D721Med (cell line): ENCODE measurements at regions not wholly inside any gene's neighbourhood (a gene's known extent, or its start where the extent isn't known, plus 50 kb on each side); places are given as distances from the start of the nearest gene placed in this dataset.

Experiments used
- DNase-seq: peaks from one replicate; pipeline ENCODE4 v3.0.0; 2011; ENCODE audit warnings: low spot score; ENCODE audit not compliant: insufficient read length
- FAIRE-seq: peaks from 2 replicates; lab custom pipeline; 2011; peaks lifted over from hg19 to GRCh38; lab: Jason Lieb, UNC
- CTCF ChIP-seq: IDR thresholded peaks from 2 replicates; pipeline ENCODE4 v1.5.1; 2012; ENCODE audit warnings: mild to moderate bottlenecking, control low read depth; ENCODE audit not compliant: insufficient read depth; ENCODE audit errors: missing control alignments

GRCh38 chr2:226023946-226024345, 624.4 kb downstream of the NYAP2 start:
- TF ChIP-seq CTCF, result no peak
- no peak for FAIRE-seq
- no peak for DNase-seq

- no peak for FAIRE-seq
- no peak for DNase-seq
Observed at GRCh38 chr2:226023383-226023782, 623.9 kb downstream of the NYAP2 start.

GRCh38 chr2:226020956-226021355, 621.4 kb downstream of the NYAP2 start:
- DNase-seq (no peak), FAIRE-seq (no peak)
- no peak for TF ChIP-seq CTCF

More at GRCh38 chr2:226023383-226023782, 623.9 kb downstream of the NYAP2 start:
- peak; percentile 14 for TF ChIP-seq CTCF

- FAIRE-seq, result no peak
- no peak for DNase-seq
- TF ChIP-seq CTCF, result no peak
Observed at GRCh38 chr2:226020176-226020575, 620.7 kb downstream of the NYAP2 start.

GRCh38 chr2:226018641-226019040, 619.1 kb downstream of the NYAP2 start:
- no peak for TF ChIP-seq CTCF
- FAIRE-seq, result no peak
- DNase-seq, result no peak

- FAIRE-seq (no peak), DNase-seq (no peak)
- no peak for TF ChIP-seq CTCF
Observed at GRCh38 chr2:226017537-226017936, 618.0 kb downstream of the NYAP2 start.

GRCh38 chr2:226017107-226017506, 617.6 kb downstream of the NYAP2 start:
- DNase-seq (no peak), FAIRE-seq (no peak)
- TF ChIP-seq CTCF, result no peak
